WI38 (cell line): ENCODE measurements at regions not wholly inside any gene's neighbourhood (a gene's known extent, or its start where the extent isn't known, plus 50 kb on each side); places are given as distances from the start of the nearest gene placed in this dataset.
"Not testable (repeated sequence)": the region's sequence is repeated elsewhere in the genome, so short reads cannot be mapped to it uniquely, and the experiment has no call there.

Experiments used
- H3K4me3 ChIP-seq: 2 replicates; pipeline ENCODE4 v1.5.1; 2011; ENCODE audit warnings: low read depth, mild to moderate bottlenecking, control low read depth, low read length
- TF ChIP-seq, protein P1 (sequence below): IDR thresholded peaks from 2 replicates; pipeline ENCODE4 v1.5.1; 2012; ENCODE audit warnings: low read depth, mild to moderate bottlenecking, control low read depth, low read length

DNA sequence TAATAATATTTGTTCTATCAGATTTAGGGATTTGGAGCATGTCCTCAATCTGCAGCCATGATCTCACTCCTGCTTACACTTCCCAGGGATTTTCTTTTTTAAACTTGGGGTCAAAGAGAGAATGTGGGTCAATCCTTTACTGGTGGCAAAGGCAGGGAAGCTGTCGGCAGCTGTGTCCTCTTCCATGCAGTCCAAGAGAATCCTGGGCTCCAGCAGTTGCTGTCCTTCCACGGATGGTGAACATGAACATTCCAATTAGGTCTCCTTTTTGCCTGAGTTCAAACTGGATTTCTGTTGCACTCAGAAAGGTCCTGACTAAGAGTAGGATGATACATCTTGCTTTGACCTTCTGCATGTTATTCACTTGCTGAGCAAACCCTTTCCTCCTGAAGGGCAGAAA is 73.9 kb downstream of the ARL6IP4 start:
- H3K4me3 ChIP-seq = no peak overlapping the region
- TF ChIP-seq, protein P1, sequence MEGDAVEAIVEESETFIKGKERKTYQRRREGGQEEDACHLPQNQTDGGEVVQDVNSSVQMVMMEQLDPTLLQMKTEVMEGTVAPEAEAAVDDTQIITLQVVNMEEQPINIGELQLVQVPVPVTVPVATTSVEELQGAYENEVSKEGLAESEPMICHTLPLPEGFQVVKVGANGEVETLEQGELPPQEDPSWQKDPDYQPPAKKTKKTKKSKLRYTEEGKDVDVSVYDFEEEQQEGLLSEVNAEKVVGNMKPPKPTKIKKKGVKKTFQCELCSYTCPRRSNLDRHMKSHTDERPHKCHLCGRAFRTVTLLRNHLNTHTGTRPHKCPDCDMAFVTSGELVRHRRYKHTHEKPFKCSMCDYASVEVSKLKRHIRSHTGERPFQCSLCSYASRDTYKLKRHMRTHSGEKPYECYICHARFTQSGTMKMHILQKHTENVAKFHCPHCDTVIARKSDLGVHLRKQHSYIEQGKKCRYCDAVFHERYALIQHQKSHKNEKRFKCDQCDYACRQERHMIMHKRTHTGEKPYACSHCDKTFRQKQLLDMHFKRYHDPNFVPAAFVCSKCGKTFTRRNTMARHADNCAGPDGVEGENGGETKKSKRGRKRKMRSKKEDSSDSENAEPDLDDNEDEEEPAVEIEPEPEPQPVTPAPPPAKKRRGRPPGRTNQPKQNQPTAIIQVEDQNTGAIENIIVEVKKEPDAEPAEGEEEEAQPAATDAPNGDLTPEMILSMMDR = no peak

DNA sequence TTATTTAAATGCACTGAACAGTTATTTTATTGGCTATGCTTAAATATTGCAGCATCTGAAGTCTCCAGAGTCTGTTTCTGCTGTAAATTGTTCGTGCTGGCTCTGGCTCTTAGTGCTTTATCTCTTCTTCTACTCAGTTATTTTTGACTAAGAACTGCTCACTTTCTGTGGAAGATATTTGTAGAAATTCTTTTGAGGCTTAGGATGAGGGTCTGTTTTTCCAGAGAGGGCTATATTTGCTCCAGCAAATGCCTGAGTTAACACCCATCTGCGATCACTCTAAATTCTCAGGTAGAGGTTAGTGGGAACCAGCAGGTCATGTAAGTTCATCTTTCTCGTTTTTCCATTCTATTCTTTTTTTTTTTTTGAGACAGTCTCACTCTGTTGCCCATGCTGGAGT is 71.1 kb downstream of the ARL6IP4 start:
- H3K4me3 ChIP-seq = no peak overlapping the region
- TF ChIP-seq, protein P1 = no peak

DNA sequence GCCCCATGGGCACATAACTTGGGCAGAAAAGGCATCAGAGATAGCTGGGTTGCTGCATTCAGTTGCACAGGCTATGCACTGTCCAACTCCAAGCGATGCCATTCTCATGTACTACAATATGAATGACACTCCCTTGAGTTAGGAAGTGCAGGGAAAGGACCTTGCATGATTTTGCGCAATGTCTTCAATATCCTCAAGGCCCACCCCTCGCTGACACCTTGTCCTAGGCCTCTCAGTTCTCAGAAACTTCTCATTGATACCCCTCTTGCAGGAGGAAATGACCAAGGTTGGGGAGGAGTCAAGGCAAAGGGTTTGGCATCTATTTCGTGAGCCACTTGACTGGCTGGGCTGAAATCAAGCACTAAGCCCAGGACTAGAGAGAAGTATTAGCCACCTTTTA is 70.4 kb downstream of the ARL6IP4 start:
- no peak overlapping the region for H3K4me3 ChIP-seq

DNA sequence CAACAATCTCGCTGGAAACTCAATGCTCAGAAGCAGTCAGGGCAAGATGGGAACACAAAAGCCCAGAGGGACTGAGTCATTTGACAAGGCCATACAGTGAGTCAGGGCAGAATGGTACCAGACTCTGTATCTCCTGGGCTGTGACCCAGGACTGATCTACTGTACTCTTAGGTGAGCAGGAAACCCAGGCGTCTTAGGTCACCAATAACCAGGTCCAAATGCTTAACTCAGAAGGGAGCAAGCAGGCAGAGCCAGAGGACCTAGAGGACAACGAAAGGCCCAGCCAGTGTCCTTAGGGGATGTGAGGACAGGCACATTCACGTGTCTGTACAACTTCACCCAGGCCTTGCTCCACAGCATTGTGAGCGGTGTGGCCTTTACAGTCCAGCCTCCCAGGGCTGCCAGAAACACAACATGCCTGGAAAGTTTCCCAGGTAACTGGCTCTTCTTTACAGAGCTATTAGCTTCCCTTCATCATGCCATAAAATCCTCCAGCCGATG is 69.9 kb downstream of the ARL6IP4 start:
- TF ChIP-seq, protein P1 = no peak
- no peak overlapping the region for H3K4me3 ChIP-seq

More for the DNA sequence above, 70.4 kb downstream of the ARL6IP4 start:
- TF ChIP-seq, protein P1 = no peak

DNA sequence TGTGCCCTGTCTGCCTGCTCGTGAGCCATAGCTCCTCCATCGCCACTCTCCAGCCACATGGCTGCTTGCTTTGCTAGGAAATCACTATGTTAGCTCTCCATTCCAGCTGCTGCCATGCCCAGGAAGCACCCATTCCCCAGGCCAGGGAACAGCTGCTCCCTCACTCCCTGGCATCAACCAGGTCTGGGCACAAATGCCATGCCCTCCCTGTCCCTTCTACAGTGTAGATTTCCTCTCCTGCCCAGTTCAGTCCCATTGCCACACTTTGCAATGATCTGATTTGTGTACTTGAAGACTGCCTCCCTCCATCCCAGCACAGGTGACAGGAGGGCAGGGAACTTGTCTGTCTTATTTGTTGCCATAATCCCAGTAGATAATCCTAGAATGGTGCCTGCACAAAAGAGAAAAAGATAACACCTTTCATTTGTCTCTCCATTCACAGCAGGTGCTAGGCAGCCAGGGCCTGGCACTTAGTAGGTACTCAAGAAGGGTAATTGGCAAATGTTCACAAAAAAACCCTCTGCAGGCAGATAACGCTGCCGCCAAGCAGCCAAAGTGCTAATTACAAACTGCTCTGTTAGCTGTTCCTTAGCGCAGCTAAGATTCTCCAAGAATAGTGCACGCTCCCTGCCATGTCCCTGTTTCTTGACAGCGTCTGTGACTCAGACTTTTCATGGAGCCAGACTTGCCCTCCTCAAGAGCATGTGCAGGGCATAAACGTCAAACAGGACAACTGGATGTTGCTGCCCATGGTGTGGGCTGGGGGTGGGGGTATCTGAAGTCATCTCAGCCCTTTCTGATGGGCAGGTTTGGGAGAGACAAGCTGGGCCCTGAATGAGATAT is 69.1 kb downstream of the ARL6IP4 start:
- no peak overlapping the region for H3K4me3 ChIP-seq

DNA sequence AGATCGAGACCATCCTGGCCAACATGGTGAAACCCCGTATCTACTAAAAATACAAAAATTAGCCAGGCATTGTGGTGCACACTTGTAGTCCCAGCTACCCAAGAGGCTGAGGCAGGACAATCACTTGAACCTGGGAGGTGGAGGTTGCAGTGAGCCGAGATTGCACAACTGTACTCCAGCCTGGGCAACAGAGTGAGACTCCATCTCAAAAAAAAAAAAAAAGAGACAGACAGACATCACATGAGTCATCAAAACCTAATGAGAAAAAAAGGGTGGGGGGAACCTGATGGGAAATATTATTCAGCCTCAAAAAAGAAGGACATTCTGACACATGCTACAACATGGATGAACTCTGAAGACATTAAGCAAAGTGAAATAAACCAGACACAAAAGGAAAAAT is 67.4 kb downstream of the ARL6IP4 start:
- not testable (repeated sequence) for H3K4me3 ChIP-seq

More for the DNA sequence above, 69.1 kb downstream of the ARL6IP4 start:
- TF ChIP-seq, protein P1 = no peak

DNA sequence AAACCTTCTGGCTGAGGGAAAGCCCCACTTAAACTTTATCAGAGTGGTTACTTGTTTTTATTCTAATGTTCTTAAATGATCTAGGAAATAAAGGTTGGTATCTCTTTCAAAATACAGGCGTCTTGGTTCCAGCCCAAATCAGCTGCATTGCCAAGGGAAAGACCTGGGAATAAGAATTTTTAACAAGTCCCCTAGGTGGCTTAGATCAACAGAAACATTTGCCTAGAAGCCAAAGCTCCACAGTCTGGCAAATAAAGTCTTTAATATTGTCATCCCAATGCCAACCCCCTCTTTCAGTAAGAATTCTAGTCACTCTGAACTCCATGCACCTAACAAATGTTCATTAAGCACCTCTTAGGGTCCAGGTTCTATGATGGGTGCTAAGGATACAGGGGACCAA is 66.8 kb downstream of the ARL6IP4 start:
- H3K4me3 ChIP-seq = no peak overlapping the region
- TF ChIP-seq, protein P1 = no peak

DNA sequence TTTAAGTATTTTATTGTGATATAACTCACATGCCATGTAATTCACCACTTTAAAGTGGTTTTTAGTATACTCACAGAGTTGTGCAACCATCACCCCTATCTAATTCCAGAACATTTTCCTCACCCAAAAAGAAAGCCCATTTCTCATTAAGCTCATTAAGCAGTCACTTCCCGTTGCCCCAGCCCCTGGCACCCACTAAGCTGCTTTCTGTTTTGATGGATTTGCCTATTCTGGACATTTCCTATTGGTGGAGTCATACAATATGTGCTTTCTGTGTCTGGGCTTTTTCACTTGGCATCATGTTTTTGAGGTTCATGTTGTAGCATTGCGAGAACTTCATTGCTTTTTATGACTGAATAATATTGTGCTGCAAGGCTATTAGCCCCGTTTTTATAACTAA is 66.0 kb downstream of the ARL6IP4 start:
- H3K4me3 ChIP-seq = no peak overlapping the region

More for the DNA sequence above, 66.0 kb downstream of the ARL6IP4 start:
- TF ChIP-seq, protein P1 = no peak
